Natural killer cell treated with Interleukin-12 subunit alpha and Interleukin-12 subunit beta and Interleukin-15 and Interleukin-18, amount 100 ng/mL, for 72 hours (primary cell): ENCODE measurements at regions not wholly inside any gene's neighbourhood (a gene's known extent, or its start where the extent isn't known, plus 50 kb on each side); places are given as distances from the start of the nearest gene placed in this dataset.
"Not testable (repeated sequence)": the region's sequence is repeated elsewhere in the genome, so short reads cannot be mapped to it uniquely, and the experiment has no call there.

Experiments
- ATAC-seq, 2 donors: fragments of 150-1000 bp; cut with Tn5 transposase in 1 of 2; sonication (Bioruptor Pico), chemical (Tn5 transposase) in 1 of 2; 2 replicates each; pipeline ENCODE4 v1.10.0; 2021
- DNase-seq: peaks from one replicate; pipeline ENCODE4 v3.0.0; 2022; ENCODE audit warnings: low spot score
- H3K27ac Mint-ChIP-seq, 2 donors: 1 replicate in 1 of 2; 2 replicates in 1 of 2; pipeline ENCODE4 v1.8.0; 2022; ENCODE audit warnings: mixed read lengths in 2 of 2, mild to moderate bottlenecking in 1 of 2, moderate library complexity in 1 of 2
- H3K27me3 Mint-ChIP-seq, 2 donors: 1 replicate in 1 of 2; 2 replicates in 1 of 2; pipeline ENCODE4 v1.8.0; 2022; ENCODE audit warnings: mixed read lengths in 2 of 2
- H3K36me3 Mint-ChIP-seq: one replicate; pipeline ENCODE4 v1.8.0; 2022; ENCODE audit warnings: mixed read lengths
- H3K4me1 Mint-ChIP-seq, 2 donors: 1 replicate in 1 of 2; 2 replicates in 1 of 2; pipeline ENCODE4 v1.8.0; 2022; ENCODE audit warnings: low read depth in 2 of 2, mixed read lengths in 2 of 2, mild to moderate bottlenecking in 1 of 2
- H3K4me3 Mint-ChIP-seq: one replicate; pipeline ENCODE4 v1.8.0; 2022; ENCODE audit warnings: mixed read lengths
- H3K9me3 Mint-ChIP-seq: 2 replicates; pipeline ENCODE4 v1.8.0; 2022; ENCODE audit warnings: mixed read lengths

DNA sequence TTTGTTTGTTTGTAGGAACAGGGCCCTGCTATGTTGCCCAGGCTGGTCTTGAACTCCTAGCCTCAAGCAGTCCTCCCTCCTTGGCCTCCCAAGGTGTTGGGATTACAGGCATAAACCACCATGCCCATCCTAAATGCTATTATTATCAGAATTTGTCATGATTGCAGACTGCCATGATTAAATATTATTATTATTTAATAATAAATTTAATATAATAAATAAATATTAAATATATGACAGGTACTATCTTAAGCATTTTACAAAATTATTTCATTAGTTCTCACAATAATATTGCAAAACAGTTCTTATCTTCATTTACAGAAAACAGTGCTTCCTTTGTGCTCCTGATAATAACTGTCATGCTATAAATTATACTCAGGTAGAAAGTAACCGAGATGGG, 133.4 kb upstream of the JADE1 start:
- Mint-ChIP-seq H3K36me3 (no peaks in the 10 kb centered on the region), H3K27ac (no peak overlapping the region), H3K27me3 (peaks cover 5 to 12% of the 10 kb centered on the region in 2 donors), H3K4me1 (no peaks in the 10 kb centered on the region), H3K9me3 (no peaks in the 10 kb centered on the region), H3K4me3 (no peak overlapping the region)
- DNase-seq (no peak), ATAC-seq (no peak)

DNA sequence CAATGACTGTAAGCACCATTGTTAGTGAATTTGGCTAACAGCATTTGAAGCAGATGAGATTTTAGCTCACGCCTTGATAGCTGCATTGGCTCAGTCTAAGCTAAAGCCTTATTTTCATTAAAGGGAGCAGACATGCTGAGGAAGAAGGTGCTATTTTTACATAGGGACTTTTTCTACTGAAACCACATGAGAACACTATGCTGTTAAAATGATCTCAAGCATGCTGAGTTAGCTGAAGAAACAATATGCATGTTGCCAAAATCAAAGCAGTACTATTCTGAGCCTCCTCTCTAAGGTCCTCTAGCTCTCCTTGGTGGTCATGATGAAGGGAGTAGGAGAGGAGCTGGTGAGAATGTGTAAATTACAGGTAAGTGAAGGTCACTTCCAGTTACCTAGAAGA, 134.4 kb upstream of the JADE1 start:
- H3K4me3 Mint-ChIP-seq, result no peak overlapping the region
- DNase-seq (no peak), ATAC-seq (no peak)
- H3K4me1 Mint-ChIP-seq, result no peaks in the 10 kb centered on the region
- H3K27me3 Mint-ChIP-seq, result peaks cover 8 to 9% of the 10 kb centered on the region in 2 donors
- no peaks in the 10 kb centered on the region for H3K9me3 Mint-ChIP-seq
- no peaks in the 10 kb centered on the region for H3K36me3 Mint-ChIP-seq
- no peak overlapping the region for H3K27ac Mint-ChIP-seq

- not testable (repeated sequence) for H3K27ac Mint-ChIP-seq, H3K9me3 Mint-ChIP-seq, H3K4me1 Mint-ChIP-seq, H3K4me3 Mint-ChIP-seq, DNase-seq, ATAC-seq, H3K36me3 Mint-ChIP-seq
- H3K27me3 Mint-ChIP-seq, result peaks cover 10% of the 10 kb centered on the region in 2 donors
Observed at GRCh38 chr4:128673159-128673558, 136.3 kb upstream of the JADE1 start.

DNA sequence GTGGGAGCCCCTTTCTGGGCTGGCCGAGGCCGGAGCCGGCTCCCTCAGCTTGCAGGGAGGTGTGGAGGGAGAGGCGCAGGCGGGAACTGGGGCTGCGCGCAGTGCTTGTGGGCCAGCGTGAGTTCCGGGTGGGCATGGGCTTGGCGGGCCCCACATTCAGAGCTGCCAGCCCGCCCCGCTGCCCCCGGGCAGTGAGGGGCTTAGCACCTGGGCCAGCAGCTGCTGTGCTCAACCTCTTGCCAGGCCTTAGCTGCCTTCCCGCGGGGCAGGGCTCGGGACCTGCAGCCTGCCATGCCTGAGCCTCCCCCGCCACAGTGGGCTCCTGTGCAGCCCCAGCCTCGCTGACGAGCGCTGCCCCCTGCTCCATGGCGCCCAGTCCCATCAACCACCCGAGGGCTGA, 136.9 kb upstream of the JADE1 start:
- ATAC-seq, H3K4me3 Mint-ChIP-seq, H3K36me3 Mint-ChIP-seq, H3K4me1 Mint-ChIP-seq, H3K27ac Mint-ChIP-seq, H3K9me3 Mint-ChIP-seq, DNase-seq: not testable (repeated sequence)
- H3K27me3 Mint-ChIP-seq, result peaks cover 10 to 13% of the 10 kb centered on the region in 2 donors

- DNase-seq (no peak), ATAC-seq (no peak)
- no peaks in the 10 kb centered on the region for H3K36me3 Mint-ChIP-seq
- H3K27ac Mint-ChIP-seq, result no peak overlapping the region
- no peaks in the 10 kb centered on the region for H3K4me1 Mint-ChIP-seq
- H3K9me3 Mint-ChIP-seq, result no peaks in the 10 kb centered on the region
- no peak overlapping the region for H3K4me3 Mint-ChIP-seq
- H3K27me3 Mint-ChIP-seq, result peaks cover 6 to 7% of the 10 kb centered on the region in 2 donors
Observed at GRCh38 chr4:128670513-128670912, 139.0 kb upstream of the JADE1 start.

DNA sequence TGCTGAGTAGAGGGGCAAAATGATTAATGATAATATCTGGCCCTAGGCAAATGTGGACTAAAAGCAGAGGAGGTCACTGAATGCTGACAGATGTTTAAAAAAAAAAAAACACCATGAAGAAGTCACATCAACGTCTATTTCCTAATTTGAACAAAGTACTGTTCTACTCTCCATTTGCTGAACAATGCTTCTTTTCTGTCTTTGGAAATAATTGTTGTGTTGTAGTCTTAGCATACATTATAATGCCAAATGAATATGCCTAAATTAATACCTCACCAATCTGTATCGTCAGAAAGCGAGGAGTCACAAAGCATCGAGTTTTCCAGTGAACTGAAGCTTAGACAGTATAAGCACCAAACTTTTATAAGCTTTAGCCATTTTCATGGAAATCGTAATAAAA, 140.9 kb upstream of the JADE1 start:
- H3K36me3 Mint-ChIP-seq, result no peaks in the 10 kb centered on the region
- H3K27me3 Mint-ChIP-seq, result peaks cover 6 to 7% of the 10 kb centered on the region in 2 donors
- no peak for DNase-seq
- H3K27ac Mint-ChIP-seq, result no peak overlapping the region
- no peak overlapping the region for H3K4me3 Mint-ChIP-seq
- H3K4me1 Mint-ChIP-seq, result no peaks in the 10 kb centered on the region
- ATAC-seq, result no peak
- H3K9me3 Mint-ChIP-seq, result no peaks in the 10 kb centered on the region

DNA sequence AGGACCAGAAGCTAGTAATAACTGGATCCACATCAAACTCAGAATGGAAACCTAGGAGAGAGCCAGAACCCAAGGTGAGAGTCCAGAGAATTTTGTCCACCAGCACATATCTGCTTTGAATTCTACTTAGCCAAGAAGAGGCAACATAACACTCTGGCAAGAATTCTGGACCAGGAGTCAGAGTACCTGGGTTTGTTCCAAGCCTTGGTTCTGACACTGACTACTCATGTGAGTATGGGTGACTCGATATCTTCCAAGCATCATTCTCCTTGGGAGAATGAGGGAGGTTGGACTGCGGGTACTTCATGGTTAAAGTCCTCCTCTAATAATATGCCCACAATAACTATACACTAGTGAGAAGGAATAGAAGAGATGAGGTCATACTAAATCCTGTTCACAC, 144.0 kb upstream of the JADE1 start:
- Mint-ChIP-seq H3K27me3 (peaks cover 4 to 6% of the 10 kb centered on the region in 2 donors), H3K36me3 (no peaks in the 10 kb centered on the region), H3K27ac (no peak overlapping the region)

GRCh38 chr4:128663325-128663724, 146.2 kb upstream of the JADE1 start:
- Mint-ChIP-seq H3K9me3 (no peaks in the 10 kb centered on the region), H3K36me3 (no peaks in the 10 kb centered on the region), H3K27ac (no peak overlapping the region), H3K27me3 (peaks cover 2 to 6% of the 10 kb centered on the region in 2 donors), H3K4me3 (no peak overlapping the region), H3K4me1 (no peaks in the 10 kb centered on the region)
- DNase-seq (no peak), ATAC-seq (no peak)

More for the DNA sequence above, 144.0 kb upstream of the JADE1 start:
- ATAC-seq, result no peak
- Mint-ChIP-seq H3K4me1 (no peaks in the 10 kb centered on the region), H3K9me3 (no peaks in the 10 kb centered on the region), H3K4me3 (no peak overlapping the region)
- DNase-seq, result no peak

DNA sequence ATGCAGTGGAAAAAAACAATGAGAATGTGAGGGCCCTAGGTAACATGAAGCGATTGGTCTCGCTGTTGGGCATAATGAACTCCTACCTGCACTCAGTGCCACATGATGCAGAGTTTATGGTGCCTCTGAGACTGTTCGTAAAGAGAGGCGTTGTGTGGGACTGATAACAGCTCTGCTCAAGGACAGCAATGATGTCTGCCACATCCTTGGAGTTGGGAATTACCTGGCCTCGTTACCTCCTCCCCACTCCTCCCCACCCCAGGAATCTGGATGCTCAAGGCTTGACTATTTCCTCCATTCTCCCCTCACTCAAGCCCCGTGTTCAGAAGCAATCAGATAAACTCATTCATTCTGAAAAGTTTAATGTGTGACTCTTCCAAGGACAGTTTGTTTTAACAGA, 148.0 kb upstream of the JADE1 start:
- Mint-ChIP-seq H3K36me3 (no peaks in the 10 kb centered on the region), H3K9me3 (peaks cover 7% of the 10 kb centered on the region), H3K4me1 (peaks cover 0 to 6% of the 10 kb centered on the region in 2 donors), H3K4me3 (no peak overlapping the region), H3K27me3 (peaks cover 9 to 17% of the 10 kb centered on the region in 2 donors), H3K27ac (no peak overlapping the region)
- DNase-seq (no peak), ATAC-seq (no peak)

GRCh38 chr4:128660361-128661215, 148.9 kb upstream of the JADE1 start:
- DNase-seq, result no peak
- H3K27ac Mint-ChIP-seq, result no peak overlapping the region

DNA sequence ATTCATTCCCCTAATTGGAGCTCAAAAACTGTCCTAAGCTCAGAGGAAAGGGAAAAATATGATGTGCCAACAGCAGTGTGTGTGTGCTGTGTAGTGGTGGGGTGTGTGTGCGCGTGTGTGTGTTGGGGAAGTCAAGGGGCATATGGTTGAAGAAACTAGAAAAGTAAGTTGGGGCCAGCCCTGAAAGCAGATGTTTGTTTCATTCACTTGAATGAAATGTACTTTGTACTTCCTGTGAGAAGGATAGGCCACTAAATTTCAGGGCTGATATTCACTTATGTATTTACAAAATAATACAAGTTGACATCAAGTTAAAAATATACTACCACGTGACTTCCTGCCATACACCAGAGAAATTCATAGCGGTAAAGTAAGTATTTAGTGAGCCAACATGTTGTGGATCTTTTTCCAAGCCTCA, 151.3 kb upstream of the JADE1 start:
- H3K27ac Mint-ChIP-seq, result no peak overlapping the region
- no peak for DNase-seq
- H3K4me3 Mint-ChIP-seq, result no peak overlapping the region

More at GRCh38 chr4:128660361-128661215, 148.9 kb upstream of the JADE1 start:
- peaks cover 7% of the 10 kb centered on the region for H3K9me3 Mint-ChIP-seq
- no peak for ATAC-seq
- H3K4me3 Mint-ChIP-seq, result no peak overlapping the region
- peaks cover 0 to 6% of the 10 kb centered on the region in 2 donors for H3K4me1 Mint-ChIP-seq
- peaks cover 10 to 21% of the 10 kb centered on the region in 2 donors for H3K27me3 Mint-ChIP-seq
- H3K36me3 Mint-ChIP-seq, result no peaks in the 10 kb centered on the region

GRCh38 chr4:128657638-128658037, 151.9 kb upstream of the JADE1 start:
- ATAC-seq (no peak), DNase-seq (no peak)
- H3K4me3 Mint-ChIP-seq, result no peak overlapping the region
- H3K27me3 Mint-ChIP-seq, result peaks cover 10 to 28% of the 10 kb centered on the region in 2 donors
- peaks cover 7% of the 10 kb centered on the region for H3K9me3 Mint-ChIP-seq
- peaks cover 0 to 6% of the 10 kb centered on the region in 2 donors for H3K4me1 Mint-ChIP-seq
- peaks cover 6% of the 10 kb centered on the region for H3K36me3 Mint-ChIP-seq
- H3K27ac Mint-ChIP-seq, result no peak overlapping the region

More for the DNA sequence above, 151.3 kb upstream of the JADE1 start:
- ATAC-seq, result no peak
- H3K9me3 Mint-ChIP-seq, result peaks cover 7% of the 10 kb centered on the region
- peaks cover 6% of the 10 kb centered on the region for H3K36me3 Mint-ChIP-seq
- H3K4me1 Mint-ChIP-seq, result peaks cover 0 to 6% of the 10 kb centered on the region in 2 donors
- peaks cover 10 to 28% of the 10 kb centered on the region in 2 donors for H3K27me3 Mint-ChIP-seq

DNA sequence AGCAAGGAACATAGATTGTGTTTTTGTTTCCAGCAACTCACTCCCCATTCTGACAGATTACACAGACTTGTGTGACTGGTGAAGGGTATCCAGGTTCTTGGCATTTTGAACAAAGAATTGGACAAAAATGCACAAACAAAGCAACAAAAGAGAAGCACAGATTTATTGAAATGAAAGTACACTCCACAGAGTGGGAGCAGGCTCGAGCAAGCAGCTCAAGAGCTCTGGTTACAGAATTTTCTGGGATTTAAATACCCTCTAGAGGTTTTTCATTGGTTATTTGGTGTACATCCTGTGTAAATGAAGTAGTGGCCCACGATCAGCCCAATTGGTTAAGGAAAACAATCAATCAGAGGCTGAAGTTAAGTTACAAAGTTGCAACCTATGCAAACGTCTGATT, 155.0 kb upstream of the JADE1 start:
- no peak overlapping the region for H3K4me3 Mint-ChIP-seq
- peaks cover 10 to 28% of the 10 kb centered on the region in 2 donors for H3K27me3 Mint-ChIP-seq
- H3K27ac Mint-ChIP-seq, result no peak overlapping the region
- H3K36me3 Mint-ChIP-seq, result peaks cover 6% of the 10 kb centered on the region
- ATAC-seq, result no peak
- no peak for DNase-seq
- peaks cover 7% of the 10 kb centered on the region for H3K9me3 Mint-ChIP-seq
- H3K4me1 Mint-ChIP-seq, result peaks cover 0 to 6% of the 10 kb centered on the region in 2 donors

DNA sequence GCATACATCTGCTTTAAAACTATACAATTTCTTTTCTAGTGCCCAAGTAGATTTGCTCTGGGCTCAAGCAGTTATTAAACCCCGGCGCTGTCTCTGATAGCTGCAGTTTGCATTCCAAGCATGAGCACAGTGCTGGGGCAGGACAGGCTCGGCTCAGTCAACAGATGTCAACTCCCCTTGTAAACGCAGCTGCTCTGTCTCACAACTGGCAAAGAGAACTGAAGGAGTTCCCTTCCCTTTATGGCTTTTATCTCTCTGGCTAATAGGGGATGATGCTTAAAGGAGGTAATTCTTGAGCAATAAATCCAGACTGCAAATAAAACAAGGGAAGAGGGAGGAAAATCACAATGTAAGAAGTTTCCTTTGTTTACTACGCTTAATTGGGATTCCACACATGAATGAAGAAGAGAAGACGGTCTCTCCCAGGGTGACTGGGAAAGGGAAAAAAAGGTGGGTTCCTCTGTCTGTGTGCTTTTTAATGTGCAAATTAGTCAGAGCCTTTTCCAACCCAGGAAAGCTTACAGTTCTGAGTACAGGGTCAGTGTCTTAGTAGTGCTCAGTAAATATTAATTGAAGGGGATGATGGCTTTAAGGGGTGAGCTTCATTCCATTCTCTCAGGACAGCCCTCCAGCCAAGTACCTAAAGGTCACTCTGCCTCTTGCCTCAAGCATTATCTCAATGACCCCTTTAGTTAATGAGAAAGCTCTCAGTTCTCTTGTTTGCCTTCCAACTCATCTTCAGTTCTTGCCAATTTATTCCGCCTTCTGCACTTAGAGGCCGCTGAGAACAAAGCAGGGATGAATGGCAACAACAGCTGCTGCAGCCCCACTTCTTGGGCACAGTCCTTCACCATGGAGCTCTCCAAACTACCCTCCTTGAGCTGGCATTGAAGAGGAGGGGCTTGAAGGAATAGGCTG, 155.7 kb upstream of the JADE1 start:
- Mint-ChIP-seq H3K4me3 (no peak overlapping the region), H3K27ac (no peak overlapping the region), H3K9me3 (peaks cover 7% of the 10 kb centered on the region), H3K27me3 (peaks cover 10 to 28% of the 10 kb centered on the region in 2 donors), H3K36me3 (peaks cover 6% of the 10 kb centered on the region), H3K4me1 (peaks cover 0 to 6% of the 10 kb centered on the region in 2 donors)
- no peak for ATAC-seq
- DNase-seq, result no peak
